Skeletal muscle satellite cell (primary cell): ENCODE measurements at regions not wholly inside any gene's neighbourhood (a gene's known extent, or its start where the extent isn't known, plus 50 kb on each side); places are given as distances from the start of the nearest gene placed in this dataset.

Experiments
- H3K27me3 ChIP-seq: 2 replicates; pipeline ENCODE4 v1.7.0; 2013; ENCODE audit warnings: low read length; ENCODE audit not compliant: control insufficient read depth, insufficient read depth
- H3K36me3 ChIP-seq: 2 replicates; pipeline ENCODE4 v1.7.0; 2013; ENCODE audit warnings: mild to moderate bottlenecking, control low read depth, low read length; ENCODE audit not compliant: insufficient read depth
- H3K4me1 ChIP-seq: 2 replicates; pipeline ENCODE4 v1.7.0; 2013; ENCODE audit warnings: low read length; ENCODE audit not compliant: control insufficient read depth, insufficient read depth
- H3K4me2 ChIP-seq: 2 replicates; pipeline ENCODE4 v1.7.0; 2013; ENCODE audit warnings: mild to moderate bottlenecking, low read length
- H3K4me3 ChIP-seq: 2 replicates; pipeline ENCODE4 v1.7.0; 2013; ENCODE audit warnings: low read length
- H3K9ac ChIP-seq: 2 replicates; pipeline ENCODE4 v1.7.0; 2013; ENCODE audit warnings: mild to moderate bottlenecking, low read depth, low read length, moderate library complexity
- H3K9me3 ChIP-seq: replicated peaks from 2 replicates; pipeline ENCODE4 v1.7.0; 2013; ENCODE audit warnings: mild to moderate bottlenecking, control low read depth, low read length

GRCh38 chr18:78293940-78294541 lies 685.6 kb upstream of the SALL3 start:
- H3K4me1 ChIP-seq: no peaks in the 10 kb centered on the region
- H3K36me3 ChIP-seq: no peaks in the 10 kb centered on the region
- no peak overlapping the region for H3K4me2 ChIP-seq
- no peaks in the 10 kb centered on the region for H3K27me3 ChIP-seq
- no peak overlapping the region for H3K4me3 ChIP-seq
- no peak overlapping the region for H3K9ac ChIP-seq
- H3K9me3 ChIP-seq: peaks cover 11% of the 10 kb centered on the region

GRCh38 chr18:78295262-78295661 lies 684.4 kb upstream of the SALL3 start:
- Histone ChIP-seq H3K27me3 (no peaks in the 10 kb centered on the region), H3K4me1 (no peaks in the 10 kb centered on the region), H3K4me3 (no peak overlapping the region), H3K36me3 (no peaks in the 10 kb centered on the region), H3K9me3 (peaks cover 11% of the 10 kb centered on the region), H3K4me2 (no peak overlapping the region), H3K9ac (no peak overlapping the region)

- Histone ChIP-seq H3K27me3 (no peaks in the 10 kb centered on the region), H3K4me2 (no peak overlapping the region), H3K36me3 (no peaks in the 10 kb centered on the region), H3K4me1 (no peaks in the 10 kb centered on the region), H3K9ac (no peak overlapping the region), H3K9me3 (peaks cover 11% of the 10 kb centered on the region), H3K4me3 (no peak overlapping the region)
Observed at GRCh38 chr18:78296166-78296565, 683.5 kb upstream of the SALL3 start.

GRCh38 chr18:78297048-78297447 lies 682.6 kb upstream of the SALL3 start:
- Histone ChIP-seq H3K9ac (no peak overlapping the region), H3K36me3 (no peaks in the 10 kb centered on the region), H3K4me1 (no peaks in the 10 kb centered on the region), H3K4me2 (no peak overlapping the region), H3K4me3 (no peak overlapping the region), H3K9me3 (peaks cover 11% of the 10 kb centered on the region), H3K27me3 (no peaks in the 10 kb centered on the region)

- H3K9ac ChIP-seq: no peak overlapping the region
- H3K4me3 ChIP-seq: no peak overlapping the region
- no peaks in the 10 kb centered on the region for H3K27me3 ChIP-seq
- no peaks in the 10 kb centered on the region for H3K4me1 ChIP-seq
- H3K36me3 ChIP-seq: no peaks in the 10 kb centered on the region
- no peak overlapping the region for H3K4me2 ChIP-seq
- H3K9me3 ChIP-seq: peaks cover 9% of the 10 kb centered on the region
Observed at GRCh38 chr18:78303519-78304191, 676.0 kb upstream of the SALL3 start.

GRCh38 chr18:78304192-78305164 lies 675.1 kb upstream of the SALL3 start:
- Histone ChIP-seq H3K4me1 (no peaks in the 10 kb centered on the region), H3K27me3 (no peaks in the 10 kb centered on the region), H3K36me3 (no peaks in the 10 kb centered on the region), H3K4me2 (no peak overlapping the region), H3K4me3 (no peak overlapping the region), H3K9me3 (peaks cover 9% of the 10 kb centered on the region), H3K9ac (no peak overlapping the region)

- H3K36me3 ChIP-seq: no peaks in the 10 kb centered on the region
- H3K27me3 ChIP-seq: no peaks in the 10 kb centered on the region
- no peaks in the 10 kb centered on the region for H3K4me1 ChIP-seq
- H3K9me3 ChIP-seq: peaks cover 9% of the 10 kb centered on the region
- no peak overlapping the region for H3K9ac ChIP-seq
- no peak overlapping the region for H3K4me3 ChIP-seq
- H3K4me2 ChIP-seq: no peak overlapping the region
Observed at GRCh38 chr18:78305789-78306188, 673.8 kb upstream of the SALL3 start.

GRCh38 chr18:78309307-78309706 lies 670.3 kb upstream of the SALL3 start:
- peaks cover 10% of the 10 kb centered on the region for H3K9me3 ChIP-seq
- no peaks in the 10 kb centered on the region for H3K4me1 ChIP-seq
- H3K4me2 ChIP-seq: no peak overlapping the region
- H3K36me3 ChIP-seq: no peaks in the 10 kb centered on the region
- H3K4me3 ChIP-seq: no peak overlapping the region
- H3K27me3 ChIP-seq: no peaks in the 10 kb centered on the region
- no peak overlapping the region for H3K9ac ChIP-seq

GRCh38 chr18:78309924-78310323 lies 669.7 kb upstream of the SALL3 start:
- Histone ChIP-seq H3K9ac (no peak overlapping the region), H3K27me3 (no peaks in the 10 kb centered on the region), H3K4me2 (no peak overlapping the region), H3K36me3 (no peaks in the 10 kb centered on the region), H3K4me3 (no peak overlapping the region), H3K9me3 (peaks cover 7% of the 10 kb centered on the region), H3K4me1 (no peaks in the 10 kb centered on the region)

- Histone ChIP-seq H3K36me3 (no peaks in the 10 kb centered on the region), H3K4me1 (no peaks in the 10 kb centered on the region), H3K9ac (no peak overlapping the region), H3K27me3 (no peaks in the 10 kb centered on the region), H3K4me2 (no peak overlapping the region), H3K9me3 (peaks cover 7% of the 10 kb centered on the region), H3K4me3 (no peak overlapping the region)
Observed at GRCh38 chr18:78319264-78319663, 660.4 kb upstream of the SALL3 start.

- Histone ChIP-seq H3K9ac (no peak overlapping the region), H3K9me3 (peaks cover 7% of the 10 kb centered on the region), H3K4me1 (no peaks in the 10 kb centered on the region), H3K4me2 (no peak overlapping the region), H3K27me3 (no peaks in the 10 kb centered on the region), H3K4me3 (no peak overlapping the region), H3K36me3 (no peaks in the 10 kb centered on the region)
Observed at GRCh38 chr18:78319961-78320360, 659.7 kb upstream of the SALL3 start.
